MM.1S (cell line): ENCODE measurements at regions not wholly inside any gene's neighbourhood (a gene's known extent, or its start where the extent isn't known, plus 50 kb on each side); places are given as distances from the start of the nearest gene placed in this dataset.

Experiments used
- CTCF ChIP-seq: fragments of 300-600 bp; sonication (generic); IDR thresholded peaks from 2 replicates; pipeline ENCODE4 v1.5.1; 2016; ENCODE audit warnings: antibody characterized with exemption, low read length, mixed read lengths
- EZH2phosphoT487 ChIP-seq: fragments of 300-600 bp; sonication (generic); IDR thresholded peaks from 2 replicates; pipeline ENCODE4 v1.6.1; 2018; ENCODE audit warnings: antibody characterized with exemption, low read length

DNA sequence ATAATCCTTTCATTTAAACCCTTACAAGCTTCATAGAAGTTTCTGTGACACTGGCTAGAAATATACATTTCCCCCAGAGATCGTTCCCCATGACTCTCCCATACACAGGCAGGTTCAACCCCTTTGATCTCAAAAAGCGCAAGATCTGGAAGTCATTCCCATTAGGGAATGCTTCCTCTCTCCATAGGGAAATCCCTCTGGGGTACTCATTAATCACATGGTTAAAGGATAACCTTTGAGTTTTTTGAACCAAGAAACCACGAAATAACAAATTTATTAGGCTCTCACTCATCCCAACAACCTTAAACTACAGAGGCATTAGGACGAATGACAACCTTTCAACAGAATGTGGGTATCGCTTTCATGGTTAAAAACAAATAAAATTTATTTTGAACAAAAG lies 211.9 kb upstream of the PRICKLE2 start:
- TF ChIP-seq CTCF (no peak), EZH2phosphoT487 (no peak)
